HL-60 (cell line): ENCODE measurements at regions not wholly inside any gene's neighbourhood (a gene's known extent, or its start where the extent isn't known, plus 50 kb on each side); places are given as distances from the start of the nearest gene placed in this dataset.

Experiments
- CTCF ChIP-seq: IDR thresholded peaks from one replicate; pipeline ENCODE4 v1.5.1; 2011; ENCODE audit warnings: low read length, control low read depth, inconsistent platforms; ENCODE audit not compliant: insufficient read depth
- GABPA ChIP-seq: IDR thresholded peaks from 2 replicates; pipeline ENCODE4 v1.6.1; 2012; ENCODE audit warnings: low read depth
- POLR2AphosphoS5 ChIP-seq: IDR thresholded peaks from 2 replicates; pipeline ENCODE4 v1.6.1; 2012; ENCODE audit warnings: low read depth
- REST ChIP-seq: IDR thresholded peaks from 2 replicates; pipeline ENCODE4 v1.6.1; 2012; ENCODE audit warnings: low read depth; ENCODE audit not compliant: insufficient replicate concordance

- no peak for TF ChIP-seq CTCF
- no peak for TF ChIP-seq GABPA
- TF ChIP-seq POLR2AphosphoS5, result no peak
- TF ChIP-seq REST, result no peak
Observed at GRCh38 chr3:20556661-20557060, 370.7 kb upstream of the SGO1 start.
